Lung (tissue), 11 donors: ENCODE measurements at regions not wholly inside any gene's neighbourhood (a gene's known extent, or its start where the extent isn't known, plus 50 kb on each side); places are given as distances from the start of the nearest gene placed in this dataset.

ENCODE experiments used
- ATAC-seq: fragments of 200-7000 bp; cut with Tn5 transposase; one replicate; pipeline ENCODE4 v1.9.1; 2020; ENCODE audit warnings: moderate number of reproducible peaks; ENCODE audit not compliant: insufficient read depth, low FRiP score
- DNase-seq, 3 donors: peaks; one replicate each; pipeline ENCODE4 v3.0.0-alpha.2; 2013 to 2017
- H3K27ac ChIP-seq, 2 donors: one replicate each; pipeline ENCODE4 v1.5.1; 2013; ENCODE audit warnings: mild to moderate bottlenecking in 2 of 2, moderate library complexity in 2 of 2, control low read depth in 1 of 2, inconsistent platforms in 1 of 2, low read depth in 1 of 2, low read length in 1 of 2
- H3K27me3 ChIP-seq, 3 donors: one replicate each; pipeline ENCODE4 v1.5.1; 2013; ENCODE audit warnings: low read length in 2 of 3; ENCODE audit not compliant: control insufficient read depth in 3 of 3, insufficient read depth in 3 of 3
- H3K36me3 ChIP-seq, 4 donors: one replicate each; pipeline ENCODE4 v1.5.1; 2013; ENCODE audit warnings: low read length in 4 of 4, mild to moderate bottlenecking in 1 of 4, moderate library complexity in 1 of 4; ENCODE audit not compliant: control insufficient read depth in 4 of 4, insufficient read depth in 4 of 4
- H3K4me1 ChIP-seq, 5 donors: one replicate each; pipeline ENCODE4 v1.5.1; 2013; ENCODE audit warnings: low read length in 5 of 5, mild to moderate bottlenecking in 2 of 5, moderate library complexity in 1 of 5; ENCODE audit not compliant: control insufficient read depth in 5 of 5, insufficient read depth in 5 of 5
- H3K4me3 ChIP-seq: one replicate; pipeline ENCODE4 v1.5.1; 2013; ENCODE audit warnings: mild to moderate bottlenecking, control low read depth, moderate library complexity
- H3K9ac ChIP-seq, 2 donors: one replicate each; pipeline ENCODE4 v1.5.1; 2013; ENCODE audit warnings: low read length in 2 of 2, control low read depth in 1 of 2; ENCODE audit not compliant: insufficient read depth in 1 of 2
- H3K9me3 ChIP-seq, 4 donors: one replicate each; pipeline ENCODE4 v1.5.1; 2013; ENCODE audit warnings: low read length in 3 of 4, mild to moderate bottlenecking in 1 of 4, moderate library complexity in 1 of 4; ENCODE audit not compliant: control insufficient read depth in 4 of 4, insufficient read depth in 3 of 4
- CTCF ChIP-seq: IDR thresholded peaks from 2 replicates; pipeline ENCODE4 v1.5.1; 2012; ENCODE audit warnings: mild to moderate bottlenecking; ENCODE audit errors: control extremely low read depth, extremely low read depth
- WGBS, 2 donors: extraction: QIAGEN DNeasy Blood & Tissue Kit; methylation state at CpG; one replicate each; pipeline ENCODE4 v1.1.7; 2013; 5-methylcytosine and 5-hydroxymethylcytosine counted together
- donor health status: control.
- donor health status: control.
- donor health status: Bipolar disorder and iron deficiency.
- donor health status: healthy.
- donor health status: DM: yes; HTN: yes; CAD: no.

- Histone ChIP-seq H3K27me3 (no peaks in the 10 kb centered on the region), H3K9me3 (no peaks in the 10 kb centered on the region), H3K4me1 (peaks cover 0 to 5% (median 0%) of the 10 kb centered on the region in 5 donors), H3K36me3 (no peaks in the 10 kb centered on the region), H3K9ac (no peak overlapping the region), H3K27ac (no peak overlapping the region), H3K4me3 (no peak overlapping the region)
- no peak for DNase-seq
- ATAC-seq = no peak
- 60 to 79% methylated on average over 2 of the region's 2 CpGs for WGBS, 2 donors
- TF ChIP-seq CTCF = no peak
Measured at GRCh38 chr4:177057186-177057585, 252.5 kb upstream of the NEIL3 start.

GRCh38 chr4:177064116-177064515, 245.6 kb upstream of the NEIL3 start:
- ATAC-seq (no peak), DNase-seq (no peak)
- no peaks in the 10 kb centered on the region for H3K36me3 ChIP-seq
- no peaks in the 10 kb centered on the region for H3K4me1 ChIP-seq
- H3K4me3 ChIP-seq = no peak overlapping the region
- H3K9ac ChIP-seq = no peak overlapping the region
- no peak for TF ChIP-seq CTCF
- no peak overlapping the region for H3K27ac ChIP-seq
- no peaks in the 10 kb centered on the region for H3K27me3 ChIP-seq
- WGBS, 2 donors = 86% methylated on average over 2 of the region's 2 CpGs
- H3K9me3 ChIP-seq = no peaks in the 10 kb centered on the region

GRCh38 chr4:177064729-177065394, 244.8 kb upstream of the NEIL3 start:
- Histone ChIP-seq H3K27me3 (no peaks in the 10 kb centered on the region), H3K4me3 (no peak overlapping the region), H3K36me3 (no peaks in the 10 kb centered on the region), H3K27ac (no peak overlapping the region), H3K9me3 (no peaks in the 10 kb centered on the region), H3K4me1 (no peaks in the 10 kb centered on the region), H3K9ac (no peak overlapping the region)
- ATAC-seq (no peak), DNase-seq (no peak)
- no peak for TF ChIP-seq CTCF
- WGBS, 2 donors = 82 to 83% methylated on average over 5 of the region's 5 CpGs

GRCh38 chr4:177066746-177067145, 242.9 kb upstream of the NEIL3 start:
- no peaks in the 10 kb centered on the region for H3K4me1 ChIP-seq
- no peak overlapping the region for H3K4me3 ChIP-seq
- no peaks in the 10 kb centered on the region for H3K36me3 ChIP-seq
- no peak for ATAC-seq
- TF ChIP-seq CTCF = no peak
- H3K9me3 ChIP-seq = no peaks in the 10 kb centered on the region
- H3K27ac ChIP-seq = no peak overlapping the region
- no peak for DNase-seq
- H3K27me3 ChIP-seq = no peaks in the 10 kb centered on the region
- H3K9ac ChIP-seq = no peak overlapping the region
- WGBS, 2 donors = 39 to 50% methylated on average over 1 of the region's 1 CpG
